ENCODE measurements at regions not wholly inside any gene's neighbourhood (a gene's known extent, or its start where the extent isn't known, plus 50 kb on each side); places are given as distances from the start of the nearest gene placed in this dataset.

GRCh38 chr17:77307479-77308198, 166.9 kb downstream of the SEC14L1 start:
- no peak for DNase-seq (ENCODE audit: low read depth)

GRCh38 chr17:77308861-77309726, 168.3 kb downstream of the SEC14L1 start:
- DNase-seq (ENCODE audit: low read depth), result no peak

GRCh38 chr17:77310336-77310735, 169.6 kb downstream of the SEC14L1 start:
- DNase-seq (ENCODE audit: low read depth), result no peak

GRCh38 chr17:77311371-77311981, 170.7 kb downstream of the SEC14L1 start:
- DNase-seq (ENCODE audit: low read depth), result no peak

- no peak for DNase-seq (ENCODE audit: low read depth)
Measured at GRCh38 chr17:77312061-77312701, 171.4 kb downstream of the SEC14L1 start.

GRCh38 chr17:77312786-77313599, 172.2 kb downstream of the SEC14L1 start:
- no peak for DNase-seq (ENCODE audit: low read depth)

- no peak for DNase-seq (ENCODE audit: low read depth)
Measured at GRCh38 chr17:77313831-77314230, 173.1 kb downstream of the SEC14L1 start.

- DNase-seq (ENCODE audit: low read depth), result no peak
Measured at GRCh38 chr17:77314601-77315000, 173.8 kb downstream of the SEC14L1 start.

GRCh38 chr17:77315010-77315409, 174.2 kb downstream of the SEC14L1 start:
- DNase-seq (ENCODE audit: low read depth), result no peak

GRCh38 chr17:77315551-77316190, 174.9 kb downstream of the SEC14L1 start:
- DNase-seq (ENCODE audit: low read depth), result no peak

GRCh38 chr17:77316191-77316641, 175.4 kb downstream of the SEC14L1 start:
- no peak for DNase-seq (ENCODE audit: low read depth)

- no peak for DNase-seq (ENCODE audit: low read depth)
Measured at GRCh38 chr17:77316651-77317050, 175.9 kb downstream of the SEC14L1 start.

GRCh38 chr17:77317091-77317750, 176.5 kb downstream of the SEC14L1 start:
- DNase-seq (ENCODE audit: low read depth), result no peak

GRCh38 chr17:77318021-77318420, 177.3 kb downstream of the SEC14L1 start:
- no peak for DNase-seq (ENCODE audit: low read depth)

GRCh38 chr17:77318491-77319210, 177.9 kb downstream of the SEC14L1 start:
- DNase-seq (ENCODE audit: low read depth), result no peak

GRCh38 chr17:77319211-77320043, 178.7 kb downstream of the SEC14L1 start:
- DNase-seq (ENCODE audit: low read depth), result peak; percentile 73

GRCh38 chr17:77320044-77320440, 179.3 kb downstream of the SEC14L1 start:
- no peak for DNase-seq (ENCODE audit: low read depth)

GRCh38 chr17:77320485-77321256, 179.9 kb downstream of the SEC14L1 start:
- no peak for DNase-seq (ENCODE audit: low read depth)
